NT2/D1 (cell line): ENCODE measurements at regions not wholly inside any gene's neighbourhood (a gene's known extent, or its start where the extent isn't known, plus 50 kb on each side); places are given as distances from the start of the nearest gene placed in this dataset.

Experiments
- DNase-seq: peaks from one replicate; pipeline ENCODE4 v3.0.0-alpha.2; 2011; ENCODE audit warnings: low read depth, low spot score
- H3K27me3 ChIP-seq: 2 replicates; pipeline ENCODE4 v1.6.0; 2011; ENCODE audit warnings: mild to moderate bottlenecking; ENCODE audit not compliant: insufficient read length, insufficient read depth
- H3K36me3 ChIP-seq: 2 replicates; pipeline ENCODE4 v1.6.1; 2011; ENCODE audit warnings: mild to moderate bottlenecking, low read length, mixed read lengths; ENCODE audit not compliant: insufficient read depth, insufficient read length
- H3K4me1 ChIP-seq: 2 replicates; pipeline ENCODE4 v1.5.1; 2011; ENCODE audit not compliant: insufficient read depth, insufficient read length
- H3K4me3 ChIP-seq: 2 replicates; pipeline ENCODE4 v1.5.1; 2011; ENCODE audit warnings: low read depth; ENCODE audit not compliant: insufficient read length
- H3K9ac ChIP-seq: 2 replicates; pipeline ENCODE4 v1.6.0; 2011; ENCODE audit warnings: low read depth; ENCODE audit not compliant: insufficient read length
- H3K9me3 ChIP-seq: 2 replicates; pipeline ENCODE4 v1.5.1; 2011; ENCODE audit warnings: mild to moderate bottlenecking, low read length; ENCODE audit not compliant: insufficient read depth
- SUZ12 ChIP-seq: IDR thresholded peaks from 2 replicates; pipeline ENCODE4 v1.6.1; 2011; ENCODE audit not compliant: insufficient read length, insufficient read depth; ENCODE audit errors: extremely low read depth
- YY1 ChIP-seq: IDR thresholded peaks from 2 replicates; pipeline ENCODE4 v1.6.1; 2011; ENCODE audit not compliant: insufficient read length, insufficient read depth
- ZNF274 ChIP-seq: IDR thresholded peaks from 2 replicates; pipeline ENCODE4 v1.6.1; 2011; ENCODE audit warnings: mild to moderate bottlenecking, low read depth, low read length

GRCh38 chr13:110030394-110030928 lies 244.1 kb upstream of the IRS2 start:
- Histone ChIP-seq H3K36me3 (no peaks in the 10 kb centered on the region), H3K9ac (no peak overlapping the region), H3K27me3 (no peaks in the 10 kb centered on the region), H3K4me3 (no peak overlapping the region), H3K4me1 (no peaks in the 10 kb centered on the region), H3K9me3 (no peaks in the 10 kb centered on the region)
- DNase-seq, result no peak
- TF ChIP-seq ZNF274, result no peak
- TF ChIP-seq SUZ12, result no peak
- no peak for TF ChIP-seq YY1

- H3K36me3 ChIP-seq, result no peaks in the 10 kb centered on the region
- TF ChIP-seq ZNF274, result no peak
- TF ChIP-seq YY1, result no peak
- TF ChIP-seq SUZ12, result no peak
- no peak for DNase-seq
- H3K9ac ChIP-seq, result no peak overlapping the region
- H3K27me3 ChIP-seq, result no peaks in the 10 kb centered on the region
- H3K9me3 ChIP-seq, result no peaks in the 10 kb centered on the region
- H3K4me1 ChIP-seq, result no peaks in the 10 kb centered on the region
- H3K4me3 ChIP-seq, result no peak overlapping the region
Observed at GRCh38 chr13:110028838-110029621, 242.6 kb upstream of the IRS2 start.

- H3K9me3 ChIP-seq, result no peaks in the 10 kb centered on the region
- DNase-seq, result no peak
- TF ChIP-seq YY1 (no peak), SUZ12 (no peak), ZNF274 (no peak)
- no peak overlapping the region for H3K9ac ChIP-seq
- no peaks in the 10 kb centered on the region for H3K36me3 ChIP-seq
- no peak overlapping the region for H3K4me3 ChIP-seq
- H3K27me3 ChIP-seq, result no peaks in the 10 kb centered on the region
- H3K4me1 ChIP-seq, result no peaks in the 10 kb centered on the region
Observed at GRCh38 chr13:110028311-110028710, 241.9 kb upstream of the IRS2 start.

GRCh38 chr13:110027470-110028240 lies 241.3 kb upstream of the IRS2 start:
- DNase-seq, result peak; percentile 25
- Histone ChIP-seq H3K9ac (no peak overlapping the region), H3K9me3 (no peaks in the 10 kb centered on the region), H3K36me3 (no peaks in the 10 kb centered on the region), H3K4me3 (no peak overlapping the region), H3K27me3 (no peaks in the 10 kb centered on the region), H3K4me1 (no peaks in the 10 kb centered on the region)
- TF ChIP-seq YY1 (no peak), ZNF274 (no peak), SUZ12 (no peak)

GRCh38 chr13:110024645-110024980 lies 238.2 kb upstream of the IRS2 start:
- no peaks in the 10 kb centered on the region for H3K9me3 ChIP-seq
- H3K4me3 ChIP-seq, result no peak overlapping the region
- no peak for TF ChIP-seq ZNF274
- no peak for TF ChIP-seq YY1
- TF ChIP-seq SUZ12, result no peak
- no peaks in the 10 kb centered on the region for H3K27me3 ChIP-seq
- H3K9ac ChIP-seq, result no peak overlapping the region
- H3K36me3 ChIP-seq, result no peaks in the 10 kb centered on the region
- H3K4me1 ChIP-seq, result no peaks in the 10 kb centered on the region
- no peak for DNase-seq

- DNase-seq, result no peak
- Histone ChIP-seq H3K4me3 (no peak overlapping the region), H3K4me1 (no peaks in the 10 kb centered on the region), H3K36me3 (no peaks in the 10 kb centered on the region), H3K9ac (no peak overlapping the region), H3K27me3 (no peaks in the 10 kb centered on the region), H3K9me3 (no peaks in the 10 kb centered on the region)
- TF ChIP-seq ZNF274 (no peak), SUZ12 (no peak), YY1 (no peak)
Observed at GRCh38 chr13:110023729-110024644, 237.6 kb upstream of the IRS2 start.

DNA sequence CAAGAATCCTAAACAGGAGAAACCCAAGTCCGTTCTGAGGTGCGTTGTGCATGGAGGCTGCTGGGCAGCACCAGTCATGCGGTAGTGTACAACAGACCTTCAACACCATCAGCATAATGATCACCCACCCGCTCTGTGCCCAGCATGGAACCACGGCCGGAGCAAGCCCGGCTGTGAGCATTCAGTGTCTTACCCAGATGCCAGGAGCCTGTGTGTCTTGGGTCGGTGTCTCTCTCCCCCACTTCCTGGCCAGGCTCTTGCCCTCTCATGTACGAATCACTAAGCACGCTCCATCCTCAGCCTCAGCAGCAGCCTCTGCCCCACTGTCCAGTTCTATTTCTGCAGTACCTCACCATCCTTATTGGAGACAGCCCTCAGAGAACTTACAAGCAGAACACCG lies 231.6 kb upstream of the IRS2 start:
- no peak overlapping the region for H3K4me3 ChIP-seq
- no peaks in the 10 kb centered on the region for H3K27me3 ChIP-seq
- TF ChIP-seq ZNF274 (no peak), SUZ12 (no peak), YY1 (no peak)
- no peak overlapping the region for H3K9ac ChIP-seq
- no peaks in the 10 kb centered on the region for H3K9me3 ChIP-seq
- peaks cover 4% of the 10 kb centered on the region for H3K4me1 ChIP-seq
- no peaks in the 10 kb centered on the region for H3K36me3 ChIP-seq
- no peak for DNase-seq
